Keratinocyte (primary cell): ENCODE measurements at regions not wholly inside any gene's neighbourhood (a gene's known extent, or its start where the extent isn't known, plus 50 kb on each side); places are given as distances from the start of the nearest gene placed in this dataset.

ENCODE experiments used
- DNase-seq: peaks from one replicate; pipeline ENCODE4 v3.0.0-alpha.2; 2011; ENCODE audit warnings: low read depth, missing footprints, low spot score
- FAIRE-seq: peaks from 2 replicates; lab custom pipeline; 2011; peaks lifted over from hg19 to GRCh38; lab: Jason Lieb, UNC
- H2AFZ ChIP-seq: 2 replicates; pipeline ENCODE4 v1.6.0; 2012; ENCODE audit warnings: low read length, control low read depth, inconsistent platforms; ENCODE audit not compliant: control insufficient read depth
- H3K27ac ChIP-seq: 2 replicates; pipeline ENCODE4 v1.5.1; 2011; ENCODE audit warnings: low read length; ENCODE audit not compliant: control insufficient read depth, insufficient read depth
- H3K27me3 ChIP-seq: 3 replicates; pipeline ENCODE4 v1.6.0; 2011; ENCODE audit warnings: low read length; ENCODE audit not compliant: control insufficient read depth, insufficient read depth; ENCODE audit errors: extremely low read depth
- H3K36me3 ChIP-seq, 2 experiments: 2 replicates in 1 of 2; 3 replicates in 1 of 2; pipeline ENCODE4 v1.5.1; 2011; ENCODE audit warnings: low read length in 2 of 2, mild to moderate bottlenecking in 1 of 2; ENCODE audit not compliant: control insufficient read depth in 2 of 2, insufficient read depth in 2 of 2; ENCODE audit errors: extremely low read depth in 1 of 2
- H3K4me1 ChIP-seq: 3 replicates; pipeline ENCODE4 v1.5.1; 2011; ENCODE audit warnings: low read length; ENCODE audit not compliant: control insufficient read depth, insufficient read depth; ENCODE audit errors: extremely low read depth
- H3K4me2 ChIP-seq: 3 replicates; pipeline ENCODE4 v1.6.0; 2011; ENCODE audit warnings: low read depth, low read length; ENCODE audit not compliant: control insufficient read depth, insufficient read depth; ENCODE audit errors: extremely low read depth
- H3K4me3 ChIP-seq, 3 experiments: fragments of 200-600 bp in 1 of 3; sonication (generic) in 1 of 3; 2 replicates in 2 of 3; 3 replicates in 1 of 3; pipeline ENCODE4 v1.5.1; 2011 to 2016; ENCODE audit warnings: low read length in 3 of 3, mild to moderate bottlenecking in 3 of 3, control low read depth in 2 of 3, inconsistent platforms in 1 of 3, low read depth in 1 of 3, mixed read lengths in 1 of 3, mixed run types in 1 of 3, moderate library complexity in 1 of 3; ENCODE audit not compliant: control insufficient read depth in 2 of 3, insufficient read depth in 2 of 3; ENCODE audit errors: extremely low read depth in 1 of 3
- H3K79me2 ChIP-seq: 2 replicates; pipeline ENCODE4 v1.6.0; 2012; ENCODE audit warnings: low read length; ENCODE audit not compliant: control insufficient read depth, insufficient read depth
- H3K9ac ChIP-seq: 3 replicates; pipeline ENCODE4 v1.6.0; 2011; ENCODE audit warnings: low read length; ENCODE audit not compliant: control insufficient read depth, insufficient read depth; ENCODE audit errors: extremely low read depth
- H3K9me1 ChIP-seq: 3 replicates; pipeline ENCODE4 v1.6.0; 2011; ENCODE audit warnings: low read length; ENCODE audit not compliant: control insufficient read depth, insufficient read depth; ENCODE audit errors: extremely low read depth
- H3K9me3 ChIP-seq: 2 replicates; pipeline ENCODE4 v1.5.1; 2012; ENCODE audit warnings: low read depth, low read length; ENCODE audit not compliant: control insufficient read depth
- H4K20me1 ChIP-seq: 3 replicates; pipeline ENCODE4 v1.6.0; 2011; ENCODE audit warnings: low read length; ENCODE audit not compliant: control insufficient read depth, insufficient read depth; ENCODE audit errors: extremely low read depth
- CTCF ChIP-seq, 3 experiments: IDR thresholded peaks in 1 of 3; conservative IDR thresholded peaks in 1 of 3; optimal IDR thresholded peaks in 1 of 3; 2 replicates in 2 of 3; 3 replicates in 1 of 3; pipeline versions ENCODE3 to v1.5.1; 2011; ENCODE audit warnings: low read length in 3 of 3, mild to moderate bottlenecking in 3 of 3, moderate library complexity in 2 of 3, control low read depth in 1 of 3, inconsistent platforms in 1 of 3; ENCODE audit not compliant: insufficient read depth in 2 of 3; ENCODE audit errors: extremely low read depth in 1 of 3
- EZH2 ChIP-seq: IDR thresholded peaks from one replicate; pipeline ENCODE4 v1.6.1; 2012; ENCODE audit warnings: inconsistent platforms, mild to moderate bottlenecking, low read length, moderate library complexity
- dilution Hi-C: fragments of 300-500 bp; cut with MboI; formaldehyde crosslinking; loops from one replicate; pipeline ENCODE4 v1.7.0; 2020; ENCODE audit warnings: low sequenced_read_pairs; ENCODE audit not compliant: extremely low pct_ligation_motif_present

- no peak overlapping the region for H3K4me2 ChIP-seq
- H3K9me3 ChIP-seq = no peaks in the 10 kb centered on the region
- DNase-seq (no peak), FAIRE-seq (no peak)
- no peaks in the 10 kb centered on the region for H3K79me2 ChIP-seq
- dilution Hi-C loops = no loop called here
- H3K9me1 ChIP-seq = no peaks in the 10 kb centered on the region
- H3K4me1 ChIP-seq = no peaks in the 10 kb centered on the region
- TF ChIP-seq EZH2 (no peak), CTCF (optimal IDR thresholded peaks at IDR 0.05 in 1 of 3, IDR thresholded peaks at IDR 0.05 in 1 of 3, conservative IDR thresholded peaks at IDR 0.05 in 1 of 3; ENCODE audit: extremely low read depth in 1 of 3, insufficient read depth in 2 of 3, low read length in 3 of 3) (no peak)
- no peaks in the 10 kb centered on the region for H4K20me1 ChIP-seq
- H3K27ac ChIP-seq = no peak overlapping the region
- no peak overlapping the region for H3K9ac ChIP-seq
- no peaks in the 10 kb centered on the region for H3K27me3 ChIP-seq
- H3K36me3 ChIP-seq = no peaks in the 10 kb centered on the region
- H2AFZ ChIP-seq = no peak overlapping the region
- no peak overlapping the region for H3K4me3 ChIP-seq
Observed at GRCh38 chr13:105139380-105140285, 1395.8 kb downstream of the EFNB2 start.

GRCh38 chr13:105139048-105139379, 1396.4 kb downstream of the EFNB2 start:
- H3K79me2 ChIP-seq = no peaks in the 10 kb centered on the region
- H3K27me3 ChIP-seq = no peaks in the 10 kb centered on the region
- dilution Hi-C loops = no loop called here
- H3K9me3 ChIP-seq = no peaks in the 10 kb centered on the region
- no peaks in the 10 kb centered on the region for H3K36me3 ChIP-seq
- no peaks in the 10 kb centered on the region for H3K9me1 ChIP-seq
- no peak overlapping the region for H3K27ac ChIP-seq
- DNase-seq = no peak
- no peaks in the 10 kb centered on the region for H3K4me1 ChIP-seq
- TF ChIP-seq CTCF (optimal IDR thresholded peaks at IDR 0.05 in 1 of 3, IDR thresholded peaks at IDR 0.05 in 1 of 3, conservative IDR thresholded peaks at IDR 0.05 in 1 of 3; ENCODE audit: extremely low read depth in 1 of 3, insufficient read depth in 2 of 3, low read length in 3 of 3) (no peak), EZH2 (no peak)
- no peak for FAIRE-seq
- no peak overlapping the region for H3K9ac ChIP-seq
- no peak overlapping the region for H3K4me2 ChIP-seq
- no peak overlapping the region for H2AFZ ChIP-seq
- H4K20me1 ChIP-seq = no peaks in the 10 kb centered on the region
- no peak overlapping the region for H3K4me3 ChIP-seq
